ENCODE measurements at regions not wholly inside any gene's neighbourhood (a gene's known extent, or its start where the extent isn't known, plus 50 kb on each side); places are given as distances from the start of the nearest gene placed in this dataset.

DNA sequence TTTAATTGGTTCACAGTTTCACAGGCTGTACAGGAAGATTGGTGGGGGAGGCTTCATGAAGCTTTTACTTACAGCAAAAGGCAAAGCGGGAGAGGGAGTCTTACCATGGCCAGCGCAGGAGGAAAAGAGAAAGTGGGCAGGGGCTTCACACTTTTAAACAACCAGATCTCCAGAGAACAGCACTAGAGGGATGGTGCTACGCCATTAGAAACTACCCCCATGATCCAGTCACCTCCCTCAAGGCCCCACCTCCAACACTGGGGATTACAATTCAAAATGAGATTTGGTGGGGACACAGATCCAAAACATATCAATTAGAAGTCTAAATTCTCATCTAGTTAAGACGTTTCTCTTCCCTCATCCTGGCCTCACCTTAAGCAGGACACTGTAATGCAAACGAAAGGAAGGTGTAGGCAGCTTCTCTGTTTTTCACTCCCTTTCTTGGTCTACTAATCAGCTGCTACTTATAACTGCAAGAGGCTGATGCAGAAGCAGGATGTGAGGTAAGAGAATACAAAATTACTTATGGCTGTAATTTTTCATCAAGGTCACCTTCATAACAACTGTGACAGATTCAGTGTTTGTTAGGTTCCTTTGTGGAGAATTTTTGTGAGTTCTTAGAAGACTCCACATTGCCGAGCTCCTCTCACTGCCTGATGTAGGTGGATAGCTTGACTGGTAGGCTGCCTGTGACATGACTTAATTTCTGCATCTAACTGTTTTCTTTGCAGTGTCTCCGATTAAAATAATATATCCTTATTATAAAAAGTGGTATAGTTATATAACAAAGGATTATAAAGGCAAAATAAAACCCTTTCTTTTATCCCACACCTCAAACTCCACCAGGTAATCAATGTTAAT is 255.1 kb downstream of the IL15 start:
- intact Hi-C loops (cut with micrococcal nuclease; ENCODE audit: unreplicated experiment) = no loop called here
- no TSS peak for BruUV-seq (replicated peaks)
- TF ChIP-seq, protein P1, sequence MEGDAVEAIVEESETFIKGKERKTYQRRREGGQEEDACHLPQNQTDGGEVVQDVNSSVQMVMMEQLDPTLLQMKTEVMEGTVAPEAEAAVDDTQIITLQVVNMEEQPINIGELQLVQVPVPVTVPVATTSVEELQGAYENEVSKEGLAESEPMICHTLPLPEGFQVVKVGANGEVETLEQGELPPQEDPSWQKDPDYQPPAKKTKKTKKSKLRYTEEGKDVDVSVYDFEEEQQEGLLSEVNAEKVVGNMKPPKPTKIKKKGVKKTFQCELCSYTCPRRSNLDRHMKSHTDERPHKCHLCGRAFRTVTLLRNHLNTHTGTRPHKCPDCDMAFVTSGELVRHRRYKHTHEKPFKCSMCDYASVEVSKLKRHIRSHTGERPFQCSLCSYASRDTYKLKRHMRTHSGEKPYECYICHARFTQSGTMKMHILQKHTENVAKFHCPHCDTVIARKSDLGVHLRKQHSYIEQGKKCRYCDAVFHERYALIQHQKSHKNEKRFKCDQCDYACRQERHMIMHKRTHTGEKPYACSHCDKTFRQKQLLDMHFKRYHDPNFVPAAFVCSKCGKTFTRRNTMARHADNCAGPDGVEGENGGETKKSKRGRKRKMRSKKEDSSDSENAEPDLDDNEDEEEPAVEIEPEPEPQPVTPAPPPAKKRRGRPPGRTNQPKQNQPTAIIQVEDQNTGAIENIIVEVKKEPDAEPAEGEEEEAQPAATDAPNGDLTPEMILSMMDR (conservative IDR thresholded peaks at IDR 0.05; ENCODE audit: low read depth, low read length) = no peak
- H3K9me3 ChIP-seq (ENCODE audit: low read depth, low read length, poor library complexity, severe bottlenecking) = no peaks in the 10 kb centered on the region
- ChIA-PET POLR2A (ENCODE audit: low non-redundant PET) (no interaction called here), CTCF (no interaction called here)
- no peak for DNase-seq (ENCODE audit: low spot score)
- H3K36me3 ChIP-seq (ENCODE audit: insufficient read depth, low read length, poor library complexity, severe bottlenecking) = no peaks in the 10 kb centered on the region
- no peak overlapping the region for H3K4me3 ChIP-seq (ENCODE audit: low read depth, low read length, poor library complexity, severe bottlenecking)
- no peaks in the 10 kb centered on the region for H3K27me3 ChIP-seq (replicated peaks; ENCODE audit: insufficient read depth, low read depth, low read length, poor library complexity)
- H3K4me1 ChIP-seq (ENCODE audit: insufficient read depth, low read length, poor library complexity, severe bottlenecking) = no peaks in the 10 kb centered on the region
- H3K27ac ChIP-seq (ENCODE audit: low read depth, low read length, poor library complexity, severe bottlenecking) = no peak overlapping the region

DNA sequence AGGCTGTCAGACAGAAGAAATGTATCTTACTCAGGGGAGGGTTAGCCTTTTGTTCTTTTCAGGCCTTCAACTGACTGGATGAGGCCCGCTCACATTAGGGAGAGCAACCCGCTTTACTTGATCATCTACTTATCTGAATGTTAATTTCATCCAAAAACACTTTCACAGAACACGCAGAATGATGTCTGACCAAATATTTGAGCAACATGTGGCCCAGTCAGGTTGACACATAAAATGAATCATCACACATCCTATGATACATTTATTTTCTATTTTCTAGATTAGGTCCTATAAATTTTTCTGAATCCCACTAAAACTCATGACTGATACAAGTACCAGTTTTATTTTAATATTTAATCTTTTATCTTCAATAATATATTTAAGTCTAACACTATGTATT is 260.3 kb downstream of the IL15 start:
- Histone ChIP-seq H3K4me3 (ENCODE audit: low read depth, low read length, poor library complexity, severe bottlenecking) (no peak overlapping the region), H3K4me1 (ENCODE audit: insufficient read depth, low read length, poor library complexity, severe bottlenecking) (no peaks in the 10 kb centered on the region), H3K27me3 (replicated peaks; ENCODE audit: insufficient read depth, low read depth, low read length, poor library complexity) (no peaks in the 10 kb centered on the region), H3K9me3 (ENCODE audit: low read depth, low read length, poor library complexity, severe bottlenecking) (no peaks in the 10 kb centered on the region), H3K27ac (ENCODE audit: low read depth, low read length, poor library complexity, severe bottlenecking) (no peak overlapping the region), H3K36me3 (ENCODE audit: insufficient read depth, low read length, poor library complexity, severe bottlenecking) (no peaks in the 10 kb centered on the region)
- BruUV-seq (replicated peaks) = no TSS peak
- ChIA-PET POLR2A (ENCODE audit: low non-redundant PET) (no interaction called here), CTCF (no interaction called here)
- no peak for TF ChIP-seq EZH2 (IDR thresholded peaks at IDR 0.05; ENCODE audit: borderline replicate concordance, low read depth, low read length, poor library complexity, severe bottlenecking)
- TF ChIP-seq, protein P1 (conservative IDR thresholded peaks at IDR 0.05; ENCODE audit: low read depth, low read length) = no peak
- intact Hi-C loops (cut with micrococcal nuclease; ENCODE audit: unreplicated experiment) = no loop called here
- no peak for DNase-seq (ENCODE audit: low spot score)

DNA sequence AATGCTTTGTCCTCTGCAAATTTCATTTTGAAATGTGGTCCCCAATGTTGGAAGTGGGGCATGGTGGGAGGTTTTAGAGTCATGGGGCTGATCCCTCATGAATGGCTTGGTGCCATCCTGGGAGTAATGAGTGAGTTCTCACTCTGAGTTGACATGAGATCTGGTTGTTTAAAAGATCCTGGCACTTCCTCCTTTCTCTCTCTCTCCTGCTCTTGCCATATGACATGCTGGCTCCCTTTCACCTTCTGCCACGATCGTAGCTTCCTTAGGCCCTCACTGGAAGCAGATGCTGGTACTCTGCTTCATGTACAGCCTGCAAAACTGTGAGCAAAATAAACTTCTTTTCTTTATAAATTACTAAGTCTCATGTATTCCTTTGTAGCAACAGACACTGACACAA is 262.0 kb downstream of the IL15 start:
- H3K4me1 ChIP-seq (ENCODE audit: insufficient read depth, low read length, poor library complexity, severe bottlenecking) = no peaks in the 10 kb centered on the region
- intact Hi-C loops (cut with micrococcal nuclease; ENCODE audit: unreplicated experiment) = no loop called here
- no peaks in the 10 kb centered on the region for H3K36me3 ChIP-seq (ENCODE audit: insufficient read depth, low read length, poor library complexity, severe bottlenecking)
- no peaks in the 10 kb centered on the region for H3K27me3 ChIP-seq (replicated peaks; ENCODE audit: insufficient read depth, low read depth, low read length, poor library complexity)
- no TSS peak for BruUV-seq (replicated peaks)
- no peak overlapping the region for H3K27ac ChIP-seq (ENCODE audit: low read depth, low read length, poor library complexity, severe bottlenecking)
- H3K9me3 ChIP-seq (ENCODE audit: low read depth, low read length, poor library complexity, severe bottlenecking) = no peaks in the 10 kb centered on the region
- TF ChIP-seq, protein P1 (conservative IDR thresholded peaks at IDR 0.05; ENCODE audit: low read depth, low read length) = no peak
- no peak for TF ChIP-seq EZH2 (IDR thresholded peaks at IDR 0.05; ENCODE audit: borderline replicate concordance, low read depth, low read length, poor library complexity, severe bottlenecking)
- DNase-seq (ENCODE audit: low spot score) = no peak
- CTCF ChIA-PET = no interaction called here
- POLR2A ChIA-PET (ENCODE audit: low non-redundant PET) = no interaction called here
- H3K4me3 ChIP-seq (ENCODE audit: low read depth, low read length, poor library complexity, severe bottlenecking) = no peak overlapping the region
